Osteocyte (in vitro differentiated cells): ENCODE measurements at regions not wholly inside any gene's neighbourhood (a gene's known extent, or its start where the extent isn't known, plus 50 kb on each side); places are given as distances from the start of the nearest gene placed in this dataset.

ENCODE experiments used
- DNase-seq: peaks from one replicate; pipeline ENCODE4 v3.0.0; 2021; ENCODE audit warnings: mixed read lengths; ENCODE audit not compliant: unreplicated experiment; ENCODE audit errors: extremely low spot score
- H3K27ac Mint-ChIP-seq: one replicate; pipeline ENCODE4 v1.8.0; 2021; ENCODE audit warnings: mild to moderate bottlenecking, mixed read lengths; ENCODE audit not compliant: unreplicated experiment
- H3K27me3 Mint-ChIP-seq: one replicate; pipeline ENCODE4 v1.8.0; 2021; ENCODE audit warnings: mixed read lengths; ENCODE audit not compliant: unreplicated experiment
- H3K36me3 Mint-ChIP-seq: one replicate; pipeline ENCODE4 v1.8.0; 2021; ENCODE audit warnings: mixed read lengths; ENCODE audit not compliant: unreplicated experiment
- H3K4me1 Mint-ChIP-seq: one replicate; pipeline ENCODE4 v1.8.0; 2021; ENCODE audit warnings: mixed read lengths; ENCODE audit not compliant: unreplicated experiment
- H3K4me3 Mint-ChIP-seq: one replicate; pipeline ENCODE4 v1.8.0; 2021; ENCODE audit warnings: mild to moderate bottlenecking, moderate library complexity, mixed read lengths; ENCODE audit not compliant: unreplicated experiment
- H3K9me3 Mint-ChIP-seq: one replicate; pipeline ENCODE4 v1.8.0; 2021; ENCODE audit warnings: mixed read lengths; ENCODE audit not compliant: unreplicated experiment
- TF ChIP-seq, protein P1 (sequence below): fragments of 200-600 bp; sonication (generic); IDR thresholded peaks from 2 replicates; pipeline ENCODE4 v1.5.0; 2021; ENCODE audit warnings: antibody characterized with exemption, mild to moderate bottlenecking, moderate library complexity

- DNase-seq: no peak
- Mint-ChIP-seq H3K27me3 (no peaks in the 10 kb centered on the region), H3K4me3 (no peak overlapping the region), H3K36me3 (no peaks in the 10 kb centered on the region), H3K4me1 (peaks cover 11% of the 10 kb centered on the region), H3K27ac (no peak overlapping the region), H3K9me3 (no peaks in the 10 kb centered on the region)
- TF ChIP-seq, protein P1, sequence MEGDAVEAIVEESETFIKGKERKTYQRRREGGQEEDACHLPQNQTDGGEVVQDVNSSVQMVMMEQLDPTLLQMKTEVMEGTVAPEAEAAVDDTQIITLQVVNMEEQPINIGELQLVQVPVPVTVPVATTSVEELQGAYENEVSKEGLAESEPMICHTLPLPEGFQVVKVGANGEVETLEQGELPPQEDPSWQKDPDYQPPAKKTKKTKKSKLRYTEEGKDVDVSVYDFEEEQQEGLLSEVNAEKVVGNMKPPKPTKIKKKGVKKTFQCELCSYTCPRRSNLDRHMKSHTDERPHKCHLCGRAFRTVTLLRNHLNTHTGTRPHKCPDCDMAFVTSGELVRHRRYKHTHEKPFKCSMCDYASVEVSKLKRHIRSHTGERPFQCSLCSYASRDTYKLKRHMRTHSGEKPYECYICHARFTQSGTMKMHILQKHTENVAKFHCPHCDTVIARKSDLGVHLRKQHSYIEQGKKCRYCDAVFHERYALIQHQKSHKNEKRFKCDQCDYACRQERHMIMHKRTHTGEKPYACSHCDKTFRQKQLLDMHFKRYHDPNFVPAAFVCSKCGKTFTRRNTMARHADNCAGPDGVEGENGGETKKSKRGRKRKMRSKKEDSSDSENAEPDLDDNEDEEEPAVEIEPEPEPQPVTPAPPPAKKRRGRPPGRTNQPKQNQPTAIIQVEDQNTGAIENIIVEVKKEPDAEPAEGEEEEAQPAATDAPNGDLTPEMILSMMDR: no peak
These were observed 216.8 kb upstream of the TANK start for GRCh38 chr2:160943414-160943813.

DNA sequence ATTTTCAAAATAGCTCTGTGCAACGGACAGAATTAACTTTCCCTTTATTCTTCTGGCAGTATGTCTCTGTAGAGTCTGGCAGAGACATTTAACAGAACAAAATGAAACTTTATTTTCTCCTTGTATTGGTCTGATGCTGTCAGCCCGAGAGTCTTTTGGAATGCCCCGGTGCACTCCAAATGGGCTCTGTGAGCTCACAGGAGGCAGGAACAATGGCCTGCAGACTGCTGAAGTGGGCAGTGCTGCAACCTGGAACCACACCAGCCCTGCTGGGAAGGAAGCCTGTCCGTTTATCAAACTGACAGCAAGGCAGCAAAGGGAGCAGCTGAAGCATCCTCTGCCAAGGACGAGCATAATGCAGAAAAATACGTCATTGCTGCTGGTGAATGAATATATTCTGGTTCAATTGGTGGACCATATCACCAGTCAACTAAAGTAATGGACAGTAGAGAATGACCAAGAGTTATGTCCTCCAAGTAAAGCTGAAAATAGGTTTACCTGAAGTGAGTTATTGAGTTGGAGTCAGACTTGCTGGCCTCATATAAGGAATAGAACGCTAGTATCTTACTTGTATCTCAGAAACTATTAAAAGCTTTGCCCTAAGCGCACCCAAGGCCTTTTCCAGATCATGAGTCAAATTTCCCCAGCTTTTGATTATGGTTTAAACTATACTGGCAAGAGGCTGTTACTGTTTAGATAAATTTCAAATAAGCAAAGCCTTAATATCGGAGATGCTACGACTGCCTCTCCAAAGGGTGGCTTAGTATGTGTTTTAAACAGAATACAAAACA lies 207.6 kb upstream of the TANK start:
- no peaks in the 10 kb centered on the region for H3K27me3 Mint-ChIP-seq
- DNase-seq: no peak
- H3K9me3 Mint-ChIP-seq: no peaks in the 10 kb centered on the region
- TF ChIP-seq, protein P1: no peak
- H3K4me3 Mint-ChIP-seq: no peak overlapping the region
- H3K36me3 Mint-ChIP-seq: no peaks in the 10 kb centered on the region
- H3K4me1 Mint-ChIP-seq: peaks cover 17% of the 10 kb centered on the region
- peak overlapping the region; percentile 12 for H3K27ac Mint-ChIP-seq

DNA sequence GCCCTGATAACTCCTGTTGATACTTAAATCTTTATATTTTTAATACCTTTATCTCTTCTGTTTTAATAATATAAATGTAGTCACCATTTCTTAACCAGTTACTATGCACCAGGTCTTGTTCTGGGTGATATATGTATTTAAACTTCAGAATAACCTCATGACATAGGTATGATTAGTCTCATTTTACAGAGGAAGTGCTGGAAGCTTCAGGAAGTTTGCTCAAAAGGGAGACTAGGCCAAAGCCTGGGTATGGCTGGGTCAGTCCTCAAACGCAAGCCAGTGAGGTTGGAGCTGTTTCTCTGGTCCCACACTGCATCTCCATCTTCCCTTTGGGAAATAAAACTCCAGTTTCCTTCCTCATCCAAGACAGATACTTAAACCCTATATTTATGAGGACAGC lies 204.7 kb upstream of the TANK start:
- Mint-ChIP-seq H3K9me3 (no peaks in the 10 kb centered on the region), H3K27ac (no peak overlapping the region), H3K27me3 (no peaks in the 10 kb centered on the region), H3K36me3 (no peaks in the 10 kb centered on the region), H3K4me3 (no peak overlapping the region), H3K4me1 (peaks cover 17% of the 10 kb centered on the region)
- TF ChIP-seq, protein P1: no peak
- no peak for DNase-seq

- Mint-ChIP-seq H3K4me1 (peaks cover 17% of the 10 kb centered on the region), H3K36me3 (no peaks in the 10 kb centered on the region), H3K4me3 (no peak overlapping the region), H3K9me3 (no peaks in the 10 kb centered on the region), H3K27ac (peak overlapping the region; percentile 67), H3K27me3 (no peaks in the 10 kb centered on the region)
- DNase-seq: no peak
- TF ChIP-seq, protein P1: no peak
These were observed 203.9 kb upstream of the TANK start for GRCh38 chr2:160956243-160956802.

DNA sequence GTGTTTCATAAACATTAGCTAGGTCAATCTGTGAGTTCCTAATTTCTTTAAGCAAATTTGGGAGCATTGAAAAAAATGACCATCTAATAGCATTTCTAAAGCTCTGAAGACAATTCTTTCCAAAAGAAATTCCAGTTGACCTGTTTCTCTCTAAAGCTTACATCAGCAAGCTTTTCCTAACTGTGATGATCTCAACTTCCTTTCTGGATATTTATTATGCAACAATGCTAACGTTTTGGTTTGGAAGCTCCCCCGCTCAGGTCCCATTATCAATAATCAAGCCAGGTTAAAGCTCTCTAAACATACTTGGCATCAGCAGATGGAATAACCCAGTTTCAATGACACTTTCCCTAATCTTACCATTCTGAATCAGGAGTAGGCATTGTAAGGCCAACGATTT lies 196.3 kb upstream of the TANK start:
- Mint-ChIP-seq H3K4me1 (peaks cover 21% of the 10 kb centered on the region), H3K27ac (no peak overlapping the region), H3K27me3 (no peaks in the 10 kb centered on the region), H3K4me3 (no peak overlapping the region), H3K9me3 (no peaks in the 10 kb centered on the region), H3K36me3 (no peaks in the 10 kb centered on the region)
- TF ChIP-seq, protein P1: no peak
- DNase-seq: no peak
